Activated B cell treated with CpG ODN at 0.5 μM for 24 hours (primary cell): ENCODE measurements at regions not wholly inside any gene's neighbourhood (a gene's known extent, or its start where the extent isn't known, plus 50 kb on each side); places are given as distances from the start of the nearest gene placed in this dataset.

Experiments used
- ATAC-seq: fragments of 200-7000 bp; cut with Tn5 transposase; one replicate; pipeline ENCODE4 v1.10.0; 2021; ENCODE audit warnings: low read depth, mild to moderate bottlenecking, moderate library complexity
- CTCF ChIA-PET: fragments of 350-600 bp; sonication (Branson Sonifier 250); formaldehyde crosslinking; loops from one replicate; lab custom pipeline; 2021; ENCODE audit warnings: antibody characterized with exemption; lab: Charles Lee
- POLR2A ChIA-PET: fragments of 350-600 bp; sonication (Branson Sonifier 250); formaldehyde crosslinking; loops from one replicate; lab custom pipeline; 2021; ENCODE audit warnings: antibody characterized with exemption; lab: Charles Lee
- DNase-seq: peaks from one replicate; pipeline ENCODE4 v3.0.0; 2022
- H3K27ac Mint-ChIP-seq: one replicate; pipeline ENCODE4 v1.8.0; 2020; ENCODE audit warnings: mixed read lengths
- H3K27me3 Mint-ChIP-seq: one replicate; pipeline ENCODE4 v1.8.0; 2021; ENCODE audit warnings: mixed read lengths
- H3K36me3 Mint-ChIP-seq: one replicate; pipeline ENCODE4 v1.8.0; 2021; ENCODE audit warnings: low read depth, mixed read lengths
- H3K4me1 Mint-ChIP-seq: one replicate; pipeline ENCODE4 v1.8.0; 2021; ENCODE audit warnings: mixed read lengths
- H3K4me3 Mint-ChIP-seq: one replicate; pipeline ENCODE4 v1.8.0; 2020; ENCODE audit warnings: mild to moderate bottlenecking, mixed read lengths
- H3K9me3 Mint-ChIP-seq: one replicate; pipeline ENCODE4 v1.8.0; 2020; ENCODE audit warnings: mixed read lengths
- CTCF ChIP-seq: fragments of 200-600 bp; IDR thresholded peaks from one replicate; pipeline ENCODE4 v1.8.0; 2022; ENCODE audit warnings: antibody characterized with exemption, mild to moderate bottlenecking
- intact Hi-C: fragments of 100-400 bp; cut with micrococcal nuclease; formaldehyde crosslinking; loops from one replicate; pipeline ENCODE4 v1.15.1; 2024

- Mint-ChIP-seq H3K9me3 (no peaks in the 10 kb centered on the region), H3K27me3 (peaks cover 21% of the 10 kb centered on the region), H3K4me3 (no peak overlapping the region), H3K27ac (no peak overlapping the region), H3K4me1 (no peaks in the 10 kb centered on the region), H3K36me3 (no peaks in the 10 kb centered on the region)
- ChIA-PET CTCF (no interaction called here), POLR2A (interaction anchor here (0.6 kb wide), 1 partner anchor 1012 kb away, joined by 3 read pairs; no protein-coding TSS in a partner anchor)
- intact Hi-C loops = no loop called here
- ATAC-seq = no peak
- no peak for DNase-seq
- no peak for TF ChIP-seq CTCF
Observed at GRCh38 chr5:135221187-135221473, 177.9 kb downstream of the MACROH2A1 start.

GRCh38 chr5:135220394-135221186 is 178.4 kb downstream of the MACROH2A1 start:
- TF ChIP-seq CTCF = no peak
- H3K4me1 Mint-ChIP-seq = no peaks in the 10 kb centered on the region
- H3K4me3 Mint-ChIP-seq = no peak overlapping the region
- DNase-seq (no peak), ATAC-seq (no peak)
- H3K27ac Mint-ChIP-seq = no peak overlapping the region
- H3K36me3 Mint-ChIP-seq = no peaks in the 10 kb centered on the region
- intact Hi-C loops = no loop called here
- POLR2A ChIA-PET = no interaction called here
- no peaks in the 10 kb centered on the region for H3K9me3 Mint-ChIP-seq
- CTCF ChIA-PET = no interaction called here
- H3K27me3 Mint-ChIP-seq = peaks cover 19% of the 10 kb centered on the region

DNA sequence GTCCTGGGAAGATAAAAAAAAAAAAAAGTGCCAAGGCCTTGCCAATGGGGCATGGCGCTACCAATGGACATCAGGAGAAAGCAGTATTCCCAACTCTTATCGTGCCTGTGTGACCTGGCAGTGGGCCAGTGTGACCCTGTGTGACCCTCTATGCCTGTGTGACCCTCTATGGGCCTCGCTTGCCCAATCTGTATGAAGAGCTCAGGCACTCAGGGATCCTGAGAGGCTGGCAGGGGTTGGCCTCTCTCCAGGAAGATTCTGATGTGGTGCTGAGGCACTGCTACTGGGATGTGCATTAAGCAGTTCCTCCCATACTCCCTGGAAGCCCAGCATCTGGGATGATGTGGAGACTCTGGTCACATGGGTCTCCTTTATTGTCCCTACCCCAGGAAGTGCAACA is 179.2 kb downstream of the MACROH2A1 start:
- no peak for ATAC-seq
- H3K4me1 Mint-ChIP-seq = no peaks in the 10 kb centered on the region
- intact Hi-C loops = no loop called here

DNA sequence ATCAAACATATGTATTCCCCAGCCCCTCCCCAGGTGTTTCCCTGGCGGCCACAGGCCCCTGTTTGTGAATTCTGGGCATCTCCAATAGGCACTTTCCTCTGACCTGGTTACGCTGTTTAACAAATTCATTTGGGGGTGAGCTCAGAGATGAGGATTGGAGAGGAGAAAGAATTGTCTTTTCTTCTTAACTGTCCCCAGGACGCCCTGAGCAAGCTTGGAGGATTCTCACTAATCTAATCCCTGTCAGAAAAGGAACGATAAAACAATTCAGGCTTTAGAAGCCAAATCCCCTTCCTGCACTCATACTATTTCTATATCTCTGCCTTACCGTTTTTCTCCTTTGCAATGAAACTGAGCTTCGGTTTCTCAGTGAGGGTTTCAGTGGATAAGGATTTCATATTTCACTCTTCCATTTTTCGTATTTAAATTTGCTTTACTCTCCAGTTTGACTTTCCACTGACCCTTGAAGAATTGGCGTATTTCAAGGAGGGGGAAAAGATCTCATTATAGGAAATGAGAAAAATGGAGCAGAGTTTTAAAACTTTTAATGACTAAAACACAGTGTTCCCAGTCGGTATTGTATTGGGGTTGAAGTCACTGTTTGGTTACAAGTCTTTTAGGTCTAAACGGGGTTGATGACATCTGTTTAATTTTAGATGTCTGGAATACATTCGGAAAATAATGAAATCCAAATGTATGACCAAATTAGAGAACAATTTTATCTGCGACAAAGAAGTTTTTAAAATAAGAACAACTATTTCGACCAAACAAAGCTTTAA is 180.1 kb downstream of the MACROH2A1 start:
- intact Hi-C loops = no loop called here
- CTCF ChIA-PET = no interaction called here
- ATAC-seq = no peak
- H3K4me3 Mint-ChIP-seq = no peak overlapping the region
- H3K27me3 Mint-ChIP-seq = peaks cover 10% of the 10 kb centered on the region
- TF ChIP-seq CTCF = no peak
- POLR2A ChIA-PET = no interaction called here
- DNase-seq = no peak
- H3K9me3 Mint-ChIP-seq = no peaks in the 10 kb centered on the region
- no peak overlapping the region for H3K27ac Mint-ChIP-seq
- H3K4me1 Mint-ChIP-seq = no peaks in the 10 kb centered on the region
- no peaks in the 10 kb centered on the region for H3K36me3 Mint-ChIP-seq

More for the DNA sequence above, 179.2 kb downstream of the MACROH2A1 start:
- no peaks in the 10 kb centered on the region for H3K9me3 Mint-ChIP-seq
- H3K4me3 Mint-ChIP-seq = no peak overlapping the region
- no peak for TF ChIP-seq CTCF
- CTCF ChIA-PET = no interaction called here
- H3K36me3 Mint-ChIP-seq = no peaks in the 10 kb centered on the region
- H3K27ac Mint-ChIP-seq = no peak overlapping the region
- peaks cover 12% of the 10 kb centered on the region for H3K27me3 Mint-ChIP-seq
- no peak for DNase-seq
- POLR2A ChIA-PET = no interaction called here

- Mint-ChIP-seq H3K4me1 (no peaks in the 10 kb centered on the region), H3K36me3 (no peaks in the 10 kb centered on the region), H3K27ac (no peak overlapping the region), H3K27me3 (peaks cover 10% of the 10 kb centered on the region), H3K9me3 (no peaks in the 10 kb centered on the region), H3K4me3 (no peak overlapping the region)
- no peak for TF ChIP-seq CTCF
- no peak for DNase-seq
- POLR2A ChIA-PET = no interaction called here
- intact Hi-C loops = no loop called here
- CTCF ChIA-PET = no interaction called here
- ATAC-seq = no peak
Observed at GRCh38 chr5:135218486-135218755, 180.6 kb downstream of the MACROH2A1 start.
